Activated naive CD4-positive, alpha-beta T cell treated with anti-CD3 and anti-CD28 coated beads, Interleukin-2, amount 50 U/mL, for 72 hours (primary cell): ENCODE measurements at regions not wholly inside any gene's neighbourhood (a gene's known extent, or its start where the extent isn't known, plus 50 kb on each side); places are given as distances from the start of the nearest gene placed in this dataset.

ENCODE experiments used
- ATAC-seq, 2 donors: fragments of 150-1000 bp; cut with Tn5 transposase; 2 replicates each; pipeline ENCODE4 v1.10.0; 2021; ENCODE audit warnings: mild to moderate bottlenecking in 2 of 2, moderate library complexity in 2 of 2
- DNase-seq, 2 donors: peaks; one replicate each; pipeline ENCODE4 v3.0.0; 2021 to 2022; ENCODE audit warnings: low spot score in 2 of 2
- H3K27ac Mint-ChIP-seq, 2 donors: one replicate each; pipeline ENCODE4 v1.8.0; 2022; ENCODE audit warnings: mild to moderate bottlenecking in 2 of 2, mixed read lengths in 2 of 2
- H3K36me3 Mint-ChIP-seq, 2 donors: one replicate each; pipeline ENCODE4 v1.8.0; 2022; ENCODE audit warnings: mixed read lengths in 2 of 2
- H3K9me3 Mint-ChIP-seq, 2 donors: one replicate each; pipeline ENCODE4 v1.8.0; 2022; ENCODE audit warnings: mixed read lengths in 2 of 2

- Mint-ChIP-seq H3K9me3 (peaks cover under 1 to 9% of the 10 kb centered on the region in 2 donors), H3K27ac (no peak overlapping the region), H3K36me3 (no peaks in the 10 kb centered on the region)
- no peak for DNase-seq
- no peak for ATAC-seq
Measured at GRCh38 chr4:92111493-92111892, 192.3 kb upstream of the GRID2 start.

GRCh38 chr4:92112805-92113204 is 191.0 kb upstream of the GRID2 start:
- ATAC-seq, result no peak
- H3K27ac Mint-ChIP-seq, result no peak overlapping the region
- DNase-seq, result no peak
- H3K36me3 Mint-ChIP-seq, result peaks cover 0 to under 1% of the 10 kb centered on the region in 2 donors
- H3K9me3 Mint-ChIP-seq, result peaks cover 10 to 13% of the 10 kb centered on the region in 2 donors

DNA sequence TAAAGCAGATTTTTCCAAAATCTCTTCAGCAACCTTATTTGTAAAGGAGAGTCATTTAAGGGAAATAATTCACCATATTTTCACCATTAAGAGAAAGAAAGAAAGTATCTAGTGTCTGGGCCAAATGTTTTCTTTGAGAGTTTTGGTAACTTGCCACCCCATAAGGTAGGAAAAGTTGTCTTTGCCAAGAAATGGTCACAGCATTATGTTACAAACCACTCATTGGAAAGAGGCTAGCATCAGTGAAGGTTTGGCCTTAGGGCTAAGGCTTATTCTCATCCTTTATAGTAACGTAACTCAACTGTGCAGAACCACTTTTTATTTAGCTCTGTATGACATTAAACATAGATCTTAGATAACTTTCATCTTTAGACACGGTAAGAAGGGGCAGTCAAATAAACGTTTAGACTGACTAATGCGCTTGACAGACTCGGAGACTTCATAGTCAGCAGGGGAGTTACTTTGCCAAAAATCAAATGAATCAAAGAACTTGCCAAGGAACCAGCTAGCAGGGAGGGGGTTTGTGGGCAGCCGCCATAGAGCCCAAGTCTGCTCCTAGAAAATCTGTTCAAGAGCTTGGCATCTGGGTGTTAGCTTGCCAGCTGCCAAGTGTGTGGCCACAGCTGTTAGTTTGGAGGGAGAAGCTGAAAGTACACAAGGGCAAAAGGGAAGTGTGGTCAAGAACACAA is 182.8 kb upstream of the GRID2 start:
- H3K27ac Mint-ChIP-seq, result no peak overlapping the region
- ATAC-seq (no peak), DNase-seq (no peak)
- peaks cover 18 to 21% of the 10 kb centered on the region in 2 donors for H3K9me3 Mint-ChIP-seq
- peaks cover 0 to 8% of the 10 kb centered on the region in 2 donors for H3K36me3 Mint-ChIP-seq

DNA sequence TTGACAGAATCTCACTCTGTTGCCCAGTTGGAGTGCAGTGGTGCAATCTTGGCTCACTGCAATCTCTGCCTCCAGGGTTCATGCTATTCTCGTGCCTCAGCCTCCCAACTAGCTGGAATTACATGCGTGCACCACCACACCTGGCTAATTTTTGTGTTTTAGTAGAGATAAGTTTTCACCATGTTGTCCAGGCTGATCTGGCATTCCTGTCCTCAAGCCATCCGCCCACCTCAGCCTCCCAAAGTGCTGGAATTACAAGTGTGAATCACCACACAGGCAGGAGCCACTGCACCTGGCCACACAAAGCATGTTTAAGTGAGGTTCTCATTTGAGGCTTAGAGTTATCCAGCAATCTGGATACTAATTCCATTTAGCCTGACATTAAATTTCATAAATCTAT is 180.9 kb upstream of the GRID2 start:
- H3K27ac Mint-ChIP-seq, result no peak overlapping the region

GRCh38 chr4:92128676-92129075 is 175.1 kb upstream of the GRID2 start:
- no peak for ATAC-seq
- Mint-ChIP-seq H3K9me3 (peaks cover 15 to 37% of the 10 kb centered on the region in 2 donors), H3K36me3 (peaks cover 0 to 16% of the 10 kb centered on the region in 2 donors), H3K27ac (no peak overlapping the region)
- no peak for DNase-seq

More for the DNA sequence above, 180.9 kb upstream of the GRID2 start:
- Mint-ChIP-seq H3K9me3 (peaks cover 11 to 17% of the 10 kb centered on the region in 2 donors), H3K36me3 (peaks cover 0 to 6% of the 10 kb centered on the region in 2 donors)
- no peak for ATAC-seq
- DNase-seq, result no peak

DNA sequence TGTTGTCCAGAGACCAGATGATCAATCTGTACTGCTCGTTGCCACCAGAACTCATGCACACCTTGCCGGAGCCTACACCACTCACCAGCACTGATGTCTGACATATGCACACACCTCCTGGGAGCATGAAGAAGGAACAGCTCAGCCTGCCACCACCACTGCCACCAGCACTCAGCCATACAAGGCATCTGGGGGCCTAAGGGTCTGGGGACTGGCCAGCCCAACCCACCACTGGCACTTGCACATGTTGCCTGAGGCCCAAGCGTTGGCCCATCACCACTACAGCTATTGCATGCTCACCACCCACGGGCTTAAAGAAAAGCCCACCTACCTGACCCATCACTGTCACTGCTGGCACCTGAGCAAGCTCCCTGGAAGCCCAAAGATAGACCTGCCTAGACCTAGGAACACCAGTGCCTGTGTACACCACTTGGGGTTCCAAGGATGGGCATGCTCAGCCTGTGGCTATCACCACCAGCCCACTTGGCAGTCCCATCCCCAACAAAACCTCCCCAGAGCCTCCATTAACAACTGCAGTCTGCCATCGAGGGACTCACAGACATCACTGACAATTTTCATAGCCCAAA is 174.3 kb upstream of the GRID2 start:
- DNase-seq (no peak), ATAC-seq (no peak)
- H3K36me3 Mint-ChIP-seq, result peaks cover 0 to 16% of the 10 kb centered on the region in 2 donors
- H3K27ac Mint-ChIP-seq, result no peak overlapping the region
- H3K9me3 Mint-ChIP-seq, result peaks cover 15 to 37% of the 10 kb centered on the region in 2 donors

GRCh38 chr4:92136434-92136833 is 167.3 kb upstream of the GRID2 start:
- Mint-ChIP-seq H3K27ac (no peak overlapping the region), H3K36me3 (no peaks in the 10 kb centered on the region)
- no peak for ATAC-seq

GRCh38 chr4:92163348-92163747 is 140.4 kb upstream of the GRID2 start:
- H3K9me3 Mint-ChIP-seq, result peaks cover 26 to 39% of the 10 kb centered on the region in 2 donors
- DNase-seq (no peak), ATAC-seq (no peak)
- H3K36me3 Mint-ChIP-seq, result peaks cover 0 to 18% of the 10 kb centered on the region in 2 donors
- no peak overlapping the region for H3K27ac Mint-ChIP-seq

More at GRCh38 chr4:92136434-92136833, 167.3 kb upstream of the GRID2 start:
- peaks cover 10 to 17% of the 10 kb centered on the region in 2 donors for H3K9me3 Mint-ChIP-seq
- no peak for DNase-seq

GRCh38 chr4:92170340-92170739 is 133.4 kb upstream of the GRID2 start:
- DNase-seq (no peak), ATAC-seq (no peak)
- no peak overlapping the region for H3K27ac Mint-ChIP-seq
- H3K36me3 Mint-ChIP-seq, result no peaks in the 10 kb centered on the region
- H3K9me3 Mint-ChIP-seq, result peaks cover 4 to 20% of the 10 kb centered on the region in 2 donors

DNA sequence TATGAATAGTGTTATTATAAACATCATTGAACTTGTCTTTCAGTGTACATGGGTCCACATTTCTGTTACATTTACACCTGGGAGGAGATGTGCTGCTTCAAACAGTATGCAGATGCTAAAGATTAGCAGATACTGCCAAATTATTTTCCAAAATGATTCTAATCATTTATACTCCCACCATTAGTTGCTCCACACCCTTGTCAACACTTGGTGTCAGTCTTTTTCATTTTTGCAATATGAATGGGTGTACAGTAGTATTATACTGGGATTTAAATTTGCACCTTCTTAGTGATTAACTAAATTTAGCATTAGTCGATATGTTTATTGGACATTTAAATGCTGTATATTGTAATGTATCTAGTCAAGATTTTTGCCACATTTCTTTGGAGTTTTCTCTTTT is 131.6 kb upstream of the GRID2 start:
- Mint-ChIP-seq H3K27ac (no peak overlapping the region), H3K9me3 (peaks cover 3 to 11% of the 10 kb centered on the region in 2 donors), H3K36me3 (no peaks in the 10 kb centered on the region)
- ATAC-seq (no peak), DNase-seq (no peak)

GRCh38 chr4:92175250-92175649 is 128.5 kb upstream of the GRID2 start:
- Mint-ChIP-seq H3K36me3 (no peaks in the 10 kb centered on the region), H3K9me3 (peaks cover 0 to 4% of the 10 kb centered on the region in 2 donors), H3K27ac (no peak overlapping the region)
- ATAC-seq (no peak), DNase-seq (no peak)

DNA sequence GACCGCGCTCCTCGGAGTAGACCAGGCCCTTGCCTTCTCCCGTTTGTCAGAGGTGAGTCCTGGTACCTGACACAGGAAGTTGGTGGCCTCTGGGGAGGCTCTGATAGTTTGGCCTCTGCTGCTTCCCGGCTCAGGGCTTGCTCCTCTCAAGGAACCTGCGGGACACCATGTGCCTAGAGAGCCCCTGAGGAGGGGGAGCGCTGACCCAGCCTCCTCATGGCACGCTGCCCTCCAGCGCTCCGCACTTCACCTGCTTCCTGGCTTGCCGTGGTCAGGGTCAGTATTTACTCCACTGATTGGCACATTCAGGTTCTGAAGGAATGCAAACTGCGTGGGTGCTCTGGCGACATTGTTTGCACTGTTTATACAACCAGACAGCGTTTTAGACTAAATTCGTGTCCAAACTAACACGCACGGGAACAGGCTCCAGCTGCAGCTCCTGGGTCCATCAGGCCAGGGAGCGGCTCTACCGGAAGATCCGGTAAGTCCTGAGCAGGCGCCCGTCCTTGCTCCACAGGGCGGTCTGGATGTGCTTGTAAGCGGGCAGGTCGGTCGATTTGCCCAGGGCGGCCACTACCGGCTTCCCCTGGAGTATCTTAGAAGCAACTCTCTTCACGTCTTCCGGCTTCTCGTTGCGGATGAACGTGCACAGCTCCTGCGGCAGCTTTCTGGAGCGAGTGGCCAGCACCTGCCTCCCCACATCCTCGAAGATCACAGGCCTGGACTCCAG is 121.6 kb upstream of the GRID2 start:
- Mint-ChIP-seq H3K36me3 (peaks cover 5 to 13% of the 10 kb centered on the region in 2 donors), H3K9me3 (peaks cover 9 to 12% of the 10 kb centered on the region in 2 donors), H3K27ac (no peak overlapping the region)
- DNase-seq (no peak), ATAC-seq (no peak)

DNA sequence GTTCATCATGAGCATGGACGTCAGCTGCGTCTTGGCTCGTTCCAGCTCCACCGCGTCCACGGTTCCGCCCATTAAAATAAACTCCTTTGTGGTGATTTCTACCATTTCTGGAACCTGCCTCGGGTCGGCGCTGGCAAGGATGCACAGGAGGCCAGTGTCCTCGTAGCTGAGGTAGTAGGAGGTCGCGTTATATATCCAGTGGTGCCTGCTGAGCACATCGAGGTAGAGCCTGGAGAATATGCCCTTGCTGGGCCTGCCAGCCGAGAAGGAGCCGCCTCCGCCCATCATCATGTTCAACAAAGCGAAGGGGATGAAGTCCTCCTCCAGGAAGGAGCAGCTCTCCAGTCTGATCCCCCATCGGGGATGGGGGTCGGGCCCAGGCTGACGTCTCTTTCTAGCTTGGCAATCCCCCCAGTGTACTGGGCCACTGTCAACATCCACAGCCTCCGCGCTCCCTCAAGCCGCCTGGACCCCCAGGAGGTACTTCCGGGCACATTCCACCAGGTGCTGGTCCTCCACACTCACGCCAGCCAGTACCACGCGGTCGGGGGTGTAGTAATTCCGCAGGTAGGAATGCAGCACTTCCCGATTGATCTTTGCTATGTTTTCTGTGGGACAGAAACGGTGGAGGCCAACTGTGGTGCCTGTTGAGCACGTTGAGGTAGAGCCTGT is 120.9 kb upstream of the GRID2 start:
- H3K27ac Mint-ChIP-seq, result no peak overlapping the region
- ATAC-seq, result no peak
- DNase-seq, result no peak
- peaks cover 5 to 13% of the 10 kb centered on the region in 2 donors for H3K36me3 Mint-ChIP-seq
- H3K9me3 Mint-ChIP-seq, result peaks cover 9 to 12% of the 10 kb centered on the region in 2 donors

GRCh38 chr4:92183825-92184224 is 119.9 kb upstream of the GRID2 start:
- Mint-ChIP-seq H3K27ac (no peak overlapping the region), H3K36me3 (peaks cover 5 to 13% of the 10 kb centered on the region in 2 donors), H3K9me3 (peaks cover 9 to 12% of the 10 kb centered on the region in 2 donors)
- DNase-seq, result no peak
- no peak for ATAC-seq

DNA sequence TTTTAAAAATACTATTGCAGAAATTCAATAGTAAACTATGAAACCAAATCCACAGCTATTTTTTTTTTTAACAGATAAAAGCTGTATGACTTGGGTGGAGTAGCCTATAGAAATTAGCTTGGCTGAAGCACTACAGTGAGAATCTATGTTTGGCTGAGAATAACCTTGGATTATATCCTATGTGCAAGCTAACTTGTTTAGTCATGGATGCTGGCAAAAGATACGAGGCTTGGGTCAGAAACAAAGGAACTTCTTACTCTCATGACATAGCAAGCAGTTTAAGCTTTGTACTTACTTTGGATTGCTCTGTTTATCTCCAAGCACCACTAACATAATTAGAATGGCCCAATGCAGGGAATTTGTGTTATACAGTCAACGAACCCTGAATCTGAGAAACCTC is 119.2 kb upstream of the GRID2 start:
- no peak for DNase-seq
- Mint-ChIP-seq H3K36me3 (peaks cover 5 to 13% of the 10 kb centered on the region in 2 donors), H3K9me3 (peaks cover 9 to 13% of the 10 kb centered on the region in 2 donors), H3K27ac (no peak overlapping the region)
- ATAC-seq, result no peak

DNA sequence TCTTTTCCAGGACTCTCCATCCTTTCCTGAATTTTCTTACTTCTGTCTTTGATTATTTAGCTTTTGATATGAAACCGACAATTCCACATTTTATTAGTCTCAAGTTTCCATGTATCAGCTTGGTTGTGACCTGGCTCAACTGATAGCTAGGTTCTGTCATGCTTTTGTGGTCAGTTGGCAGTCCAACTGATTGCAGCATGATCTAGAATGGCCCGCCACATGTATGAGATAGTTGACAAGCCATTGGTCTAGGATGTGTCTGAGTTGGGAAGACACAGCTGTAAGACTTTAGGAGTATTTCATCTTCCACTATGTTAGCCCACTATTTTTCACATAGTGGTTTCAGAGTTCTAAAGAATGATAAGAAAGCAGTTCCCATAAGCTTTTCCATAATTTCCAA is 117.5 kb upstream of the GRID2 start:
- peaks cover 5 to 13% of the 10 kb centered on the region in 2 donors for H3K36me3 Mint-ChIP-seq
- DNase-seq (no peak), ATAC-seq (no peak)
- peaks cover 14 to 19% of the 10 kb centered on the region in 2 donors for H3K9me3 Mint-ChIP-seq
- no peak overlapping the region for H3K27ac Mint-ChIP-seq

DNA sequence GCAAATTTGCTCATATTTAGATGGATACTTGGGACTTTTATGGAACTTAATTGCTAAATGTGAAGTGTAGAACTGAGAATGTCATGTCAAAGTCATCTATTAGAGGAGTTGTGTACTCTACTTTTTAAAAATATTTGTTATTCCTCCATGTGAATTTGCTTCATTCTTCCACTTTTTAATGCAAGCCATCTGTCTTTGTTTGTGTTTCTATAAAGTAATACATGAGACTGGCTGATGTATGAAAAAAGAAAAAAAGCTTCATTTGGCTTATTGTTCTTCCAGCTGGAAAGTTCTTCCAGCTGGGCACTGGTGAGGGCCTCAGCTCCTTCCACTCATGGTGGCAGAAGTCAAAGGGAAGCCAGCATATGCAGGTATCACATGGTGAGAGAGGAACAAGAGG is 114.6 kb upstream of the GRID2 start:
- Mint-ChIP-seq H3K36me3 (no peaks in the 10 kb centered on the region), H3K27ac (no peak overlapping the region), H3K9me3 (peaks cover 5 to 11% of the 10 kb centered on the region in 2 donors)
- no peak for DNase-seq
- ATAC-seq, result no peak
